H9 (cell line): ENCODE measurements at regions not wholly inside any gene's neighbourhood (a gene's known extent, or its start where the extent isn't known, plus 50 kb on each side); places are given as distances from the start of the nearest gene placed in this dataset.

Experiments
- DNase-seq: peaks from one replicate; pipeline ENCODE4 v3.0.0-alpha.2; 2017
- H2AFZ ChIP-seq: one replicate; pipeline ENCODE4 v1.6.1; 2013; ENCODE audit warnings: mild to moderate bottlenecking, low read length, control low read depth, moderate library complexity
- H2AK5ac ChIP-seq: 2 replicates; pipeline ENCODE4 v1.6.1; 2013; ENCODE audit warnings: low read length, control low read depth, mixed read lengths; ENCODE audit not compliant: insufficient read length
- H2BK120ac ChIP-seq: one replicate; pipeline ENCODE4 v1.6.1; 2013; ENCODE audit warnings: low read depth, mild to moderate bottlenecking, low read length, control low read depth, inconsistent platforms; ENCODE audit not compliant: poor library complexity, severe bottlenecking
- H2BK12ac ChIP-seq: 2 replicates; pipeline ENCODE4 v1.6.1; 2013; ENCODE audit warnings: low read length, control low read depth, mixed read lengths, low read depth; ENCODE audit not compliant: insufficient read length
- H2BK15ac ChIP-seq: 2 replicates; pipeline ENCODE4 v1.6.1; 2013; ENCODE audit warnings: low read depth, low read length, control low read depth
- H2BK20ac ChIP-seq: one replicate; pipeline ENCODE4 v1.6.1; 2013; ENCODE audit warnings: low read depth, mild to moderate bottlenecking, low read length, control low read depth, inconsistent platforms; ENCODE audit not compliant: poor library complexity, severe bottlenecking
- H2BK5ac ChIP-seq: 2 replicates; pipeline ENCODE4 v1.6.1; 2013; ENCODE audit warnings: low read length, control low read depth, mixed read lengths; ENCODE audit not compliant: insufficient read length
- H3K14ac ChIP-seq: 2 replicates; pipeline ENCODE4 v1.6.1; 2013; ENCODE audit warnings: low read length, control low read depth; ENCODE audit not compliant: insufficient read depth
- H3K18ac ChIP-seq: 2 replicates; pipeline ENCODE4 v1.6.1; 2013; ENCODE audit warnings: low read depth, mild to moderate bottlenecking, mixed read lengths, low read length, control low read depth; ENCODE audit not compliant: insufficient read length
- H3K23ac ChIP-seq: 2 replicates; pipeline ENCODE4 v1.6.1; 2013; ENCODE audit warnings: low read length, control low read depth, mixed read lengths, low read depth; ENCODE audit not compliant: insufficient read length
- H3K23me2 ChIP-seq: 2 replicates; pipeline ENCODE4 v1.6.1; 2013; ENCODE audit warnings: low read depth, mild to moderate bottlenecking, mixed read lengths, low read length, control low read depth; ENCODE audit not compliant: insufficient read length, poor library complexity, severe bottlenecking
- H3K27ac ChIP-seq: 2 replicates; pipeline ENCODE4 v1.5.1; 2013; ENCODE audit warnings: low read length, control low read depth, mixed read lengths, low read depth; ENCODE audit not compliant: insufficient read length
- H3K27me3 ChIP-seq: 2 replicates; pipeline ENCODE4 v1.6.1; 2013; ENCODE audit warnings: low read length, control low read depth, inconsistent platforms; ENCODE audit not compliant: insufficient read depth
- H3K4ac ChIP-seq: 2 replicates; pipeline ENCODE4 v1.6.1; 2013; ENCODE audit warnings: low read depth, mild to moderate bottlenecking, control low read depth, inconsistent platforms, low read length, moderate library complexity
- H3K4me1 ChIP-seq: 2 replicates; pipeline ENCODE4 v1.6.1; 2013; ENCODE audit warnings: low read length, control low read depth, inconsistent platforms; ENCODE audit not compliant: insufficient read depth
- H3K4me2 ChIP-seq: 2 replicates; pipeline ENCODE4 v1.6.1; 2013; ENCODE audit warnings: low read length, control low read depth, mixed read lengths; ENCODE audit not compliant: insufficient read length, insufficient read depth
- H3K56ac ChIP-seq: 2 replicates; pipeline ENCODE4 v1.6.1; 2013; ENCODE audit warnings: low read depth, mild to moderate bottlenecking, mixed read lengths, low read length, control low read depth; ENCODE audit not compliant: insufficient read length
- H3K79me1 ChIP-seq: 2 replicates; pipeline ENCODE4 v1.6.1; 2013; ENCODE audit warnings: low read depth, mild to moderate bottlenecking, moderate library complexity, low read length, control low read depth, inconsistent platforms; ENCODE audit not compliant: insufficient read depth, poor library complexity, severe bottlenecking
- H3K79me2 ChIP-seq: 2 replicates; pipeline ENCODE4 v1.6.1; 2013; ENCODE audit warnings: low read length, control low read depth, inconsistent platforms; ENCODE audit not compliant: insufficient read depth
- H3K9ac ChIP-seq: 2 replicates; pipeline ENCODE4 v1.6.1; 2013; ENCODE audit warnings: low read length, control low read depth, mixed read lengths; ENCODE audit not compliant: insufficient read length; ENCODE audit errors: extremely low read depth
- H3K9me3 ChIP-seq: one replicate; pipeline ENCODE4 v1.6.1; 2013; ENCODE audit warnings: low read depth, low read length, inconsistent platforms; ENCODE audit not compliant: control insufficient read depth
- H3T11ph ChIP-seq: one replicate; pipeline ENCODE4 v1.6.1; 2013; ENCODE audit warnings: mild to moderate bottlenecking, low read length, control low read depth, inconsistent platforms
- H4K20me1 ChIP-seq: one replicate; pipeline ENCODE4 v1.6.1; 2013; ENCODE audit not compliant: control insufficient read depth, insufficient read length, insufficient read depth
- H4K5ac ChIP-seq: 2 replicates; pipeline ENCODE4 v1.6.1; 2013; ENCODE audit warnings: low read depth, mild to moderate bottlenecking, mixed read lengths, low read length, control low read depth; ENCODE audit not compliant: insufficient read length
- H4K8ac ChIP-seq: replicated peaks from 2 replicates; pipeline ENCODE4 v1.6.1; 2013; ENCODE audit warnings: low read length, control low read depth, mixed read lengths, low read depth; ENCODE audit not compliant: insufficient read length
- H4K91ac ChIP-seq: 2 replicates; pipeline ENCODE4 v1.6.1; 2013; ENCODE audit warnings: low read depth, mild to moderate bottlenecking, moderate library complexity, mixed read lengths, low read length, control low read depth; ENCODE audit not compliant: insufficient read length
- H3K27ac Mint-ChIP-seq, 3 experiments: 2 replicates in 2 of 3; 3 replicates in 1 of 3; pipeline ENCODE4 v1.8.0; 2020 to 2021; ENCODE audit warnings: mixed read lengths in 3 of 3, mild to moderate bottlenecking in 1 of 3, moderate library complexity in 1 of 3
- H3K27me3 Mint-ChIP-seq: 2 replicates; pipeline ENCODE4 v1.8.0; 2021; ENCODE audit warnings: low read depth, mild to moderate bottlenecking, moderate library complexity, mixed read lengths
- H3K36me3 Mint-ChIP-seq, 3 experiments: 2 replicates in 2 of 3; 3 replicates in 1 of 3; pipeline ENCODE4 v1.8.0; 2020 to 2021; ENCODE audit warnings: low read depth in 3 of 3, mixed read lengths in 3 of 3; ENCODE audit not compliant: insufficient read depth in 1 of 3
- H3K4me1 Mint-ChIP-seq, 2 experiments: 2 replicates each; pipeline ENCODE4 v1.8.0; 2020; ENCODE audit warnings: mixed read lengths in 2 of 2
- H3K4me3 Mint-ChIP-seq, 2 experiments: 2 replicates in 1 of 2; 3 replicates in 1 of 2; pipeline ENCODE4 v1.8.0; 2020 to 2021; ENCODE audit warnings: mild to moderate bottlenecking in 2 of 2, mixed read lengths in 2 of 2, moderate library complexity in 1 of 2
- H3K9me3 Mint-ChIP-seq, 2 experiments: 2 replicates in 1 of 2; 3 replicates in 1 of 2; pipeline ENCODE4 v1.8.0; 2020; ENCODE audit warnings: mild to moderate bottlenecking in 2 of 2, mixed read lengths in 2 of 2, moderate library complexity in 1 of 2
- WGBS: extraction: QIAGEN DNeasy Blood & Tissue Kit; methylation state at CpG from one replicate; pipeline ENCODE4 v1.1.7; 2013; ENCODE audit warnings: missing lambda C conversion rate, low lambda C conversion rate, mixed read lengths; ENCODE audit not compliant: insufficient read length; ENCODE audit errors: extremely low coverage; 5-methylcytosine and 5-hydroxymethylcytosine counted together
- TF ChIP-seq, protein P1 (sequence below): fragments of 200-600 bp; sonication (generic); conservative IDR thresholded peaks from 3 replicates; pipeline ENCODE4 v1.8.0; 2021; ENCODE audit warnings: antibody characterized with exemption, mild to moderate bottlenecking

DNA sequence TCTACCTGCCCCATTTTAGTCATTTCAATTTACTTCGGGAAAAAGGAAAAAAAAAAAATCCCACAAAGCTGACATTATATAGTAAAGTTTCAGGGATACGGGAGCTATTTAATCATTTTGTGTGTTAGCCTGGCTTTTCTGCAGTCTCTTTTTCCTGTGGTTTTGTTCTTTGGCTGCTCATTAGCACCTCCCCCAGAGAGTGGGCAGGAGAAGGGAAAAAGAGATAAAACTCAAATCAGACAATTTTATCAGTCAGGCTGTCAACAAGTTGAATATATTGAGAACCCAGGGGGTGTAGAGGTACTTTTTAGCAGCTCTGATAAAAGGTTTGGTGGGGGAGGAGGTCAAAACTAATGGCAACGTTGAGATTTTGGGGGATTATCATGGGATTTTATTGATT is 559.0 kb upstream of the PSMD7 start:
- Histone ChIP-seq H3K23me2 (no peaks in the 10 kb centered on the region), H3K4ac (no peak overlapping the region), H2AK5ac (no peak overlapping the region), H2BK12ac (no peak overlapping the region), H3K14ac (no peak overlapping the region), H3K27me3 (no peaks in the 10 kb centered on the region), H3K23ac (no peak overlapping the region), H3K9ac (no peak overlapping the region), H4K5ac (no peak overlapping the region), H3K27ac (no peak overlapping the region), H3K4me2 (no peak overlapping the region), H4K91ac (no peak overlapping the region), H2BK120ac (no peak overlapping the region), H3K4me1 (no peaks in the 10 kb centered on the region), H2AFZ (no peak overlapping the region), H4K20me1 (no peaks in the 10 kb centered on the region), H3K79me1 (no peaks in the 10 kb centered on the region), H3T11ph (no peak overlapping the region), H3K56ac (no peak overlapping the region), H2BK5ac (no peak overlapping the region), H2BK15ac (no peak overlapping the region), H4K8ac (no peak overlapping the region), H3K79me2 (no peaks in the 10 kb centered on the region), H2BK20ac (no peak overlapping the region), H3K18ac (no peak overlapping the region), H3K9me3 (no peaks in the 10 kb centered on the region)
- WGBS, result no CpG with 5 or more reads among the region's 3 CpGs
- Mint-ChIP-seq H3K9me3 (peaks cover 23 to 30% of the 10 kb centered on the region in 2 experiments), H3K4me1 (no peaks in the 10 kb centered on the region), H3K27me3 (no peaks in the 10 kb centered on the region; the same call in 1 of the 2 replicates), H3K27ac (no peak overlapping the region), H3K36me3 (peaks cover 3 to 24% (median 10%) of the 10 kb centered on the region in 3 experiments; a peak in 6 of 7 replicates), H3K4me3 (no peak overlapping the region)
- TF ChIP-seq, protein P1, sequence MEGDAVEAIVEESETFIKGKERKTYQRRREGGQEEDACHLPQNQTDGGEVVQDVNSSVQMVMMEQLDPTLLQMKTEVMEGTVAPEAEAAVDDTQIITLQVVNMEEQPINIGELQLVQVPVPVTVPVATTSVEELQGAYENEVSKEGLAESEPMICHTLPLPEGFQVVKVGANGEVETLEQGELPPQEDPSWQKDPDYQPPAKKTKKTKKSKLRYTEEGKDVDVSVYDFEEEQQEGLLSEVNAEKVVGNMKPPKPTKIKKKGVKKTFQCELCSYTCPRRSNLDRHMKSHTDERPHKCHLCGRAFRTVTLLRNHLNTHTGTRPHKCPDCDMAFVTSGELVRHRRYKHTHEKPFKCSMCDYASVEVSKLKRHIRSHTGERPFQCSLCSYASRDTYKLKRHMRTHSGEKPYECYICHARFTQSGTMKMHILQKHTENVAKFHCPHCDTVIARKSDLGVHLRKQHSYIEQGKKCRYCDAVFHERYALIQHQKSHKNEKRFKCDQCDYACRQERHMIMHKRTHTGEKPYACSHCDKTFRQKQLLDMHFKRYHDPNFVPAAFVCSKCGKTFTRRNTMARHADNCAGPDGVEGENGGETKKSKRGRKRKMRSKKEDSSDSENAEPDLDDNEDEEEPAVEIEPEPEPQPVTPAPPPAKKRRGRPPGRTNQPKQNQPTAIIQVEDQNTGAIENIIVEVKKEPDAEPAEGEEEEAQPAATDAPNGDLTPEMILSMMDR, result no peak
- DNase-seq, result no peak
